NB4 (cell line): ENCODE measurements at regions not wholly inside any gene's neighbourhood (a gene's known extent, or its start where the extent isn't known, plus 50 kb on each side); places are given as distances from the start of the nearest gene placed in this dataset.

Experiments used
- CTCF ChIP-seq: IDR thresholded peaks from one replicate; pipeline ENCODE4 v1.5.1; 2012; ENCODE audit warnings: low read depth, low read length
- MYC ChIP-seq: IDR thresholded peaks from 2 replicates; pipeline ENCODE4 v1.6.1; 2011; ENCODE audit warnings: low read depth, low read length
- POLR2A ChIP-seq: IDR thresholded peaks from 2 replicates; pipeline ENCODE4 v1.6.1; 2011; ENCODE audit warnings: mild to moderate bottlenecking; ENCODE audit not compliant: insufficient read length; ENCODE audit errors: extremely low read depth
- TF ChIP-seq, protein P1 (sequence below): IDR thresholded peaks from 2 replicates; pipeline ENCODE4 v1.6.1; 2011; ENCODE audit warnings: low read depth, low read length

DNA sequence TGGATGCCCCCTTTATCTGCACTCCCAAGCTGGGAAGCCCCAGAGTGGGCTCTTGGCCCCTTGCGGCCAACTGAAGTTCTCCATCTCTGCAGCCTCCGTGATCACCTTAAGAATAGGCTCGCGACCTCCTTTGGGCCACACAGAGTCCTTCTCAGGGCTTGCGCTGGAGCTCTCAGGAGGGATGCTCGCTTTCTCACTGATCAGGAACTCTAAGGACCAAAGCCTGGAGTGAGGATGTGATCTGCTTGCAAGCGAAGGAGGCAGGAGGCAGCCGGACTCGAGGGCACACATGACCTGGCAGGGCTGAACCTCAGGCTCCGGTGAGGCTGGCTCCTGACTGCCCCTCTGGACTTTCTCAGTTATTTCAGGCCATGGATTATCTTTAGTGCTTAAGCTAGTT, 192.1 kb upstream of the MKI67 start:
- TF ChIP-seq POLR2A: no peak
- TF ChIP-seq CTCF: no peak
- TF ChIP-seq, protein P1, sequence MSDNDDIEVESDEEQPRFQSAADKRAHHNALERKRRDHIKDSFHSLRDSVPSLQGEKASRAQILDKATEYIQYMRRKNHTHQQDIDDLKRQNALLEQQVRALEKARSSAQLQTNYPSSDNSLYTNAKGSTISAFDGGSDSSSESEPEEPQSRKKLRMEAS: no peak
- no peak for TF ChIP-seq MYC
